DND-41 (cell line): ENCODE measurements at regions not wholly inside any gene's neighbourhood (a gene's known extent, or its start where the extent isn't known, plus 50 kb on each side); places are given as distances from the start of the nearest gene placed in this dataset.

Experiments
- ATAC-seq: fragments of 200-7000 bp; cut with Tn5 transposase; 3 replicates; pipeline ENCODE4 v1.9.1; 2021; ENCODE audit warnings: low read depth; ENCODE audit not compliant: insufficient read depth
- DNase-seq: peaks from one replicate; pipeline ENCODE4 v3.0.0-alpha.2; 2020
- H2AFZ ChIP-seq: 2 replicates; pipeline ENCODE4 v1.6.0; 2012; ENCODE audit warnings: low read depth, low read length
- H3K27ac ChIP-seq: 2 replicates; pipeline ENCODE4 v1.5.1; 2012; ENCODE audit warnings: low read length, inconsistent platforms
- H3K27me3 ChIP-seq: fragments of 200-600 bp; sonication (generic); 2 replicates; pipeline ENCODE4 v1.6.0; 2012; ENCODE audit warnings: low read length, mild to moderate bottlenecking, inconsistent platforms; ENCODE audit not compliant: insufficient read depth, poor library complexity
- H3K36me3 ChIP-seq: 2 replicates; pipeline ENCODE4 v1.5.1; 2012; ENCODE audit warnings: low read length, inconsistent platforms; ENCODE audit not compliant: insufficient read depth
- H3K4me1 ChIP-seq: 2 replicates; pipeline ENCODE4 v1.5.1; 2012; ENCODE audit warnings: mild to moderate bottlenecking, low read length; ENCODE audit not compliant: insufficient read depth
- H3K4me2 ChIP-seq: 2 replicates; pipeline ENCODE4 v1.6.0; 2012; ENCODE audit warnings: mild to moderate bottlenecking, moderate library complexity, low read length, inconsistent platforms; ENCODE audit not compliant: insufficient read depth
- H3K4me3 ChIP-seq, 2 experiments: fragments of 200-600 bp in 1 of 2; shearing (Covaris generic) in 1 of 2; 2 replicates each; pipeline ENCODE4 v1.5.1; 2012 to 2016; ENCODE audit warnings: inconsistent platforms in 2 of 2, low read length in 2 of 2, mild to moderate bottlenecking in 2 of 2, low read depth in 1 of 2, moderate library complexity in 1 of 2
- H3K79me2 ChIP-seq: 2 replicates; pipeline ENCODE4 v1.6.0; 2012; ENCODE audit warnings: low read length, inconsistent platforms; ENCODE audit not compliant: insufficient read depth
- H3K9ac ChIP-seq: 2 replicates; pipeline ENCODE4 v1.6.0; 2012; ENCODE audit warnings: low read depth, mild to moderate bottlenecking, inconsistent platforms, low read length, moderate library complexity
- H3K9me3 ChIP-seq: 2 replicates; pipeline ENCODE4 v1.5.1; 2012; ENCODE audit warnings: low read length, moderate library complexity, mild to moderate bottlenecking, inconsistent platforms; ENCODE audit not compliant: insufficient read depth, severe bottlenecking
- H4K20me1 ChIP-seq: 2 replicates; pipeline ENCODE4 v1.6.0; 2012; ENCODE audit warnings: low read length; ENCODE audit not compliant: insufficient read depth
- CTCF ChIP-seq: IDR thresholded peaks from 2 replicates; pipeline ENCODE4 v1.5.1; 2012; ENCODE audit warnings: borderline replicate concordance, low read length, moderate library complexity, mild to moderate bottlenecking; ENCODE audit not compliant: poor library complexity, severe bottlenecking; ENCODE audit errors: extremely low read depth
- EZH2 ChIP-seq: IDR thresholded peaks from 3 replicates; pipeline ENCODE4 v1.6.1; 2012; ENCODE audit warnings: borderline replicate concordance, low read depth, mild to moderate bottlenecking, moderate library complexity, low read length, inconsistent platforms; ENCODE audit not compliant: severe bottlenecking

DNA sequence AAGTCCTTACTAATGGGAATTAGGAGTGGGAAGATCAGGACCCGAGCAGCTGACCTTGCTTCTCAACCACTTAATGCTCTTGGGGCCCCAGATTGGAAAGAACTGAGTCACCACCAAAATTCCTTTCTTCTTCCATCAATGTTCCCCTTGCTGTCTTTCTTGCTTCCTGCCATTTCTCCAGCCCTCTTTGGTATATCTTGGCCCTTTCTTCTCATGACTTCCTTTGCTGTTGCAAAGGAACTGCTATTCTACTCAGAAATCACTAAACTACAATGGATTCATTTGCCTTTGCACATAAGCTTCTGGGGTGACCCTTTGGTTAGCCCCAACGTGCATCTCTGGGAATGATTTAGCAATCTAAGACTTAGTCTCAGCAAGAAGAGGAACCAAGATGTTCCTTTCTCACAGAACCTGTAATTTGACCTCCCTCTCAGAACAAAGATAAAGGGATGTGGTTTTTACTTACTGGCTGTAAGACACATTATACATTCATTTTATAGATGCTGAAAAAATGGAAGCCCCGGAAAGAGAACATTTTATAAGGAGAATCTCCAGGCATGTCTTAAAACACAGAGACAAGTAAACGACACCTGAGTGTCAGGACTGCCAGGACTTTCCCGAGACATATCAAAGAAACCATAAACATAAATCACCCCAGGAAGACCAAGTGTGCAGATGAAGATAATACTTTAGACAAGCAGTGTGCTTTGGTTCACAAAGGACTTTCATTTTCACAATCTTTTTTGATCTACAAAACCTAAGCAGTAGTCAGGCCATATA lies 99.0 kb upstream of the TNFAIP3 start:
- no peak for TF ChIP-seq EZH2
- TF ChIP-seq CTCF: no peak
- H3K9ac ChIP-seq: peak overlapping the region; percentile 45
- H3K4me3 ChIP-seq: peak overlapping the region in 1 of 2 experiments; percentile 24; a peak in 2 of 4 replicates
- no peaks in the 10 kb centered on the region for H3K79me2 ChIP-seq
- H3K4me2 ChIP-seq: peak overlapping the region; percentile 54
- DNase-seq (peak; percentile 37), ATAC-seq (peak; percentile 87)
- no peaks in the 10 kb centered on the region for H3K27me3 ChIP-seq
- no peaks in the 10 kb centered on the region for H3K36me3 ChIP-seq
- peak overlapping the region; percentile 89 for H3K27ac ChIP-seq
- peak overlapping the region; percentile 73 for H2AFZ ChIP-seq
- no peaks in the 10 kb centered on the region for H4K20me1 ChIP-seq
- H3K9me3 ChIP-seq: no peaks in the 10 kb centered on the region
- peaks cover 29% of the 10 kb centered on the region for H3K4me1 ChIP-seq

DNA sequence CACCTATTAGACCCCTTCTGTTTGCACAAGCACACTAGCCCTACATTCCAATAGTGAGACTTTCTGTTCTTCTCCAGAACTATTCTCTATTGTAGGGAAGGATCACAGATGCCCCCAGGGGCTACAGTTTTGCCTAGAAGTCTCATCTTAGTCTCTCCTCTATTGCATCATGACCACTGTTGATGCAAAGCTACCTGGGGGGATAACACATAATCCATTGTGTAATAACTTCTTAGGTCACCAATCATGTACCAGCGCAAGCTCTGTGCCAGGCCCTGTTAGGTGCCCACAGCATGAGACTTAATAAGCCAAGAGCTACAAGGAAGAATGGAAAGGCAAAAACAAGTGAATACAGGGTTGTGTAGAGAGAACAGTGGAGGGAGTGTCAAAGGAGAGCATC lies 98.1 kb upstream of the TNFAIP3 start:
- H3K27ac ChIP-seq: peak overlapping the region; percentile 89
- peak overlapping the region; percentile 54 for H3K4me2 ChIP-seq

GRCh38 chr6:137769797-137770362 lies 97.2 kb upstream of the TNFAIP3 start:
- no peaks in the 10 kb centered on the region for H3K9me3 ChIP-seq
- no peak overlapping the region for H3K4me3 ChIP-seq
- DNase-seq (no peak), ATAC-seq (no peak)
- TF ChIP-seq CTCF (no peak), EZH2 (no peak)
- no peak overlapping the region for H3K9ac ChIP-seq
- peaks cover 29% of the 10 kb centered on the region for H3K4me1 ChIP-seq
- H3K79me2 ChIP-seq: no peaks in the 10 kb centered on the region
- peak overlapping the region; percentile 89 for H3K27ac ChIP-seq
- no peak overlapping the region for H3K4me2 ChIP-seq
- H3K27me3 ChIP-seq: no peaks in the 10 kb centered on the region
- H4K20me1 ChIP-seq: no peaks in the 10 kb centered on the region
- H3K36me3 ChIP-seq: no peaks in the 10 kb centered on the region
- no peak overlapping the region for H2AFZ ChIP-seq

More for the DNA sequence above, 98.1 kb upstream of the TNFAIP3 start:
- no peaks in the 10 kb centered on the region for H3K79me2 ChIP-seq
- peak overlapping the region; percentile 45 for H3K9ac ChIP-seq
- H3K4me3 ChIP-seq: peak overlapping the region in 1 of 2 experiments; percentile 24; a peak in 1 of 4 replicates
- peaks cover 29% of the 10 kb centered on the region for H3K4me1 ChIP-seq
- H3K9me3 ChIP-seq: no peaks in the 10 kb centered on the region
- no peaks in the 10 kb centered on the region for H3K36me3 ChIP-seq
- DNase-seq (no peak), ATAC-seq (no peak)
- peak overlapping the region; percentile 73 for H2AFZ ChIP-seq
- TF ChIP-seq CTCF (no peak), EZH2 (no peak)
- H3K27me3 ChIP-seq: no peaks in the 10 kb centered on the region
- no peaks in the 10 kb centered on the region for H4K20me1 ChIP-seq
